HCEC 1CT (cell line): ENCODE measurements at regions not wholly inside any gene's neighbourhood (a gene's known extent, or its start where the extent isn't known, plus 50 kb on each side); places are given as distances from the start of the nearest gene placed in this dataset.

Experiments
- DNase-seq: peaks from one replicate; pipeline ENCODE4 v3.0.0-alpha.2; 2017

DNA sequence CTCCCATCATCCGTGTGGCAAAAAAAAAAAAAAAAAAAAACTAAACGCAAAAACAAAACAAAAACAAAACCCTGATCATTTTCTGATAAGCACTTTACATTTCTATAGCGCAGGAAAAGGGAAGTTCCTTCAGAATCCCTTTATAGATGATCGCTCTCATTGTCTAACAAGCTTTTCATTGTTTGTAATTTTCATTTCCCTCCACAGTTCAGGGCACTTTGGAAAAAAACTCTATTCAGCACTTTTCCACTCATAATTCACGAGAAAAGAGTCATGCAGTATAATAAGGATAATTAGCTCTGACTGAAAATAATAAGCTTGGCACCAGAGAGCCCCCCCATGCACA lies 89.4 kb upstream of the ATXN1 start:
- DNase-seq, result no peak

DNA sequence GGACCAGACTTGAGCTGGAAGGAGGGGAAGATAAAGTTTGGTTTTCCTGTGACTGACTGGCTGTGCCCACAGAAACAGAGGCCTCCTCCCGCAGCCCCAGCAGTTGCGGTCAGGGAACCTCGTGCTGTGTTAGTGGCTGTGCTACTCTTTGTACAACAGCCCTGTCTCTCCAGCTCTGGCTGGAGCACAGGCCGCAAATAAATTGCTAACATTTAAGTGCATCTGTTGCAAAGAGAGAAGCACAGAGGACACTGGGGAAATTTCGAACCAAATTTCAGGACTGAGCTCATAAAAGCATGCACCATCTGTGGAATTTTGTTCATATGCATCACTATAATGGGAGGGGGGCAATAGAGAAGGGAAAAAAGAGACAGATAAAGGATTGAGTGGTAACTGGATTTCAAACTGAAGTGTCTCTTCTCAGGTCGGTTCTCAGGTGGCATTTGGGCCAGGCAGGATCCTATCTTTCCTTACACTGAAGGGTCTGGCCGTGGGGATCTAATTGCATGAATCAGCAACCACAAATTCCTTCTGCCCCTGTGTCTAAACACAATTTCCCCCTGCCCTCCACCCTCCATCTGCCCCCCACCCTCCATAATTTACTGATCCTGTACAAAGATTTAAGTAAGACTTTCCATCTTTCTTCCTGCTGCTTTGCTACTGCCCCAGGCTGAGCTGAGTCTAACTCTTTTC lies 88.9 kb upstream of the ATXN1 start:
- DNase-seq, result no peak

- DNase-seq, result no peak
Measured at GRCh38 chr6:16849280-16849987, 88.2 kb upstream of the ATXN1 start.

- no peak for DNase-seq
Measured at GRCh38 chr6:16846399-16846778, 85.1 kb upstream of the ATXN1 start.

- no peak for DNase-seq
Measured at GRCh38 chr6:16844183-16844582, 82.9 kb upstream of the ATXN1 start.

- DNase-seq, result no peak
Measured at GRCh38 chr6:16842676-16843075, 81.4 kb upstream of the ATXN1 start.

DNA sequence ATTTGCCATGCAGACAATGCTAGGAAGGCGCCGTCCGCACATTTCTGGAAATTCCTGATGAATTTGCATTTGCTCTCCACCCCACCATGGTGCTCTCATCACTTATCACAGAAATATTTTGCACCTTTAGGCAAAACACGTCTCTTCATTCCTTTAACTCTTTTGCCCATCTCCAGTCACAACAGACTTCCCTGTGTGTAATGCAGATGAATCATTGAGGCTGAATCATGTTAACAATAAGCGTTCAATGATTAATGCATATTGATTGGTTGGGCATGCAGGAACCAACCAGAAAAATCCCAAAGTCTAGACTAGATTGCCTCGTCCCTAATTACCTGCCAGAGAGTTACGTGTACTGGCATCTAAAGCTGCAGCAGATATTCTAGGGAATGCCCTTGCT lies 80.0 kb upstream of the ATXN1 start:
- DNase-seq, result no peak

- no peak for DNase-seq
Measured at GRCh38 chr6:16840725-16841124, 79.5 kb upstream of the ATXN1 start.

DNA sequence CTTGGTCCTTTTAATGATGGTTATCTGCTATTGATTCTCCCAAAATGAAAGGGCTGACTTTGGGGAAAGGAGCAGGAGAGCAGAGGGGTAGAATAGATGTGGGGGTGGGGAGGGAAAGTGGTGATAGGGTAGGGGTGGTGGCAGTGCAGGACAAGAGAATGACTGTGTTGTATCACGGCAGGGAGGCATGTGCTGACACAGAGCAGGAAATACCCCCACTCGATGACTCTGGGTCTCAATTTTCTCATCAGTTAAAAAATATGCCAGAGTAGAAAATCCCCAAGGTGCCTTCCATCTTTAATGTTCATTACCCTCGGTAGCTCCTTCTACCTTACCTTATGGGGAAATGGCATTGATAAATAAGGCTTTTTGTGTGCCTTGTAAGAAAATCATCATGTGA lies 79.0 kb upstream of the ATXN1 start:
- DNase-seq, result no peak

DNA sequence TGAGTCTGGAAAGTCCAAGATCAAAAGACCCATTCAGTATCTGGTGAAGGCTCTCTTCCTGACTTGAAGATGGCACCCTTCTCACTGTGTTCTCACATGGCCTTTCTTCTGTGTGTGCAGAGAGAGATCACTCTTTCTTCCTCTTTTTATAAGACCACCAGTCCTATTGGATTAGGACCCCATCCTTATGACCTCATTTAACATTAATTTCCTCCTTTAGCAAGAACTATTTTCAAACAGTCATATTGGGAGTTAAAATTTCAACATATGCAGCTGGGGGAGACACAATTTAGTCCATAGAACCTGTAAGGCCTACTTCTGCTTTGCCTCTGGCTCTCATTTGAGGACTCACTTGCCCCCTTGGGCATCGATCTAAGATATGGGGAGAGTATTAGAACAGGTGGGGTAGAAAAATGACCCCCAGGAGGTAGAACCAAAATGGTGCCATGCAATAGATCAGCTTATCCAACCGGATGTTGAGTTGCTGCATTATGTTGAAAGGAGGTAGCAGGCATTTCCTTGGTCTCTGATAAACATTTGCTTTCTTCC lies 78.4 kb upstream of the ATXN1 start:
- no peak for DNase-seq

DNA sequence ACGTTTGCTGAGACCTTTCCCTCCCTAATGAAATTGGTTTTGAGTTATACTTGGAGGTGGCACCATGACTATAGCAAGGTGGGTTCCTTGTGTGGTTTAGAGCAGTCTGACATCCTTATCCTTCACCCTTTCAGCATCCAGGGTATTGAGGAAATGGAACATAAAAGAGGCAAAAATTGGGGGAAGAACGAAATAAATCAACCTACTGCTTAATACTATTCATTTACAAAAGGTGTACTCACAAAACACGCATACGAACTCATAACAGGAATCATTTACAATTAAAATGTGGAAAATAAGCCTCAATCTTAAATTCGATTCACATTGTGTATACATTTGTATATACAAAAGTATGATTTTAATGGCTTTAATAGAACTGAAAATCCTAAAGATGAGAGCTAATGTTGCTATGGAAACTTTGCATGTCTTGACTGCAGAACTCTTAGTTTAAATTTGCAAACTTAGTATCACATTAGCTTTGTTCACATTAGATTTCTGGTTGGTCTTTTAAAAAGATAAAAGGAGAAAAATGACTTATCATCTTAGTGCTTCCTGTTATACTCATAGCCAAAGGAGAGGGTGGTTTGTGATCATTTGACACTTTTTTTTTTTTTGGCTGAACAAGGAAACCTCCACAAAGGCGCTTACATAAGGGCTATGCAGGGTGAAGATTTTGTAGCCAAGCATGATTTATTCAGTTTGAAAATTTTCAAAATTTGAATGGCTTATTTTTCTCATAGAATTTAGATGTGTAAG lies 76.1 kb upstream of the ATXN1 start:
- DNase-seq, result no peak

GRCh38 chr6:16836144-16836981 lies 75.1 kb upstream of the ATXN1 start:
- DNase-seq, result no peak

DNA sequence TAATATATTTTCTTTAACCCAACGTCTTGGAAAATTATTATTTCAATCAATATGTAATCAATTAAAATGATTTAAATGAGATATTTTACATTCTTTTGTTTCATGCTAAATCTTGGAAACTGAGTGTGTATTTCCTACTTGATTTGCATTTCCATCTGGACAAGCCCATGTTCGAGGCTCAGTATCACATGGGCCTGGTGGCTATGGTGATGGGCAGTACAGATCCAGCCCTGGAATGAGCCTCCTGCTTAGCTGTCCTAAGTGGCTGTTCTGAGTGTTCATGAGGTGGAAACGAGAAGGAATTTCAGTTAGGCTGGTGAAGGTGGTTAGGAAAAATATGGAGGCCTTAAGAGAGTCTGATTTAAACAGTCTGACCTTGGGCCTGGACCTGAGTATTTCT lies 73.0 kb upstream of the ATXN1 start:
- no peak for DNase-seq

DNA sequence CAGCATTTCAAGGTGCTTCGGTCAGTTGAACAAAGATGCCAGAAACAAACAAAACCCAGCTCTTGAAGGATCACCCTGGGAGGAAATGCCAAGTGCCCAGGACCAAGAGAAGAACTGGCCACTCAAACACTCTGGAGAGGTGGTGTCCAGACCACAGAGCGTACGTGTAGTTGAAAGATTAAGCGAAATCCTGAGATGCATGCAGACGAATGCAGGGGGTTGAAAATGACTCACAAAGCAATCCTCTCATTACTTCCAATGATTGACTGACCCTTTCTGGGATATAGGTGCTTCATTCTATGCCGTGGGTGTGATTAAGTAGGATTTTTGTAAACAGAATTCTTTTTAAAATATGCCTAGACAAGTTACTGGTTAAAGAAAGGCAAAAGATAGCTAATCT lies 71.5 kb upstream of the ATXN1 start:
- DNase-seq, result no peak

DNA sequence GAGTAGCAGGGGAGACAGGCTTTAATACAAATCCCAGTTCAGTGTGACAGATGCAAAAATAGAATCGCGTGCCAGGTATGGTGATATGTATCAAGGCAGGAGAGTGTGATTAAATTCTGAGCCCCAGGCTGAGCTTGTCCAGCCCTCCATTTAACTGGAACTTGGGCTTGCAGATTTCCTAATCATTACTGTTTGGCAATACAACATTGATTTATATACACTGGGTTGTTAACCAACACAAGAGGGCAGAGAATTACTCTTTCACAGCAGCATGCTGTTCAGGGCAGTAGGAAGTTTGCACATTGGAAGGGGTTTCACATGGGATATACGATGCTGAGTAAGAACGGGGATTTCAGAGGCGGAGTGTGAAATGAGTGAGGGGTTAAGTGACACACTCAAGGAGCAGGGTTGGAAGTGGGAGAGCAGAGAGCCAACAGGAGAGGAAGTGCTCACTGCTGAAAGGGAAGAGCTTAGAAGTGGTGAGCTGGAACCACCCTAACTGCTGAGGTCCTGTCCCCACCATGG lies 70.8 kb upstream of the ATXN1 start:
- DNase-seq, result no peak

DNA sequence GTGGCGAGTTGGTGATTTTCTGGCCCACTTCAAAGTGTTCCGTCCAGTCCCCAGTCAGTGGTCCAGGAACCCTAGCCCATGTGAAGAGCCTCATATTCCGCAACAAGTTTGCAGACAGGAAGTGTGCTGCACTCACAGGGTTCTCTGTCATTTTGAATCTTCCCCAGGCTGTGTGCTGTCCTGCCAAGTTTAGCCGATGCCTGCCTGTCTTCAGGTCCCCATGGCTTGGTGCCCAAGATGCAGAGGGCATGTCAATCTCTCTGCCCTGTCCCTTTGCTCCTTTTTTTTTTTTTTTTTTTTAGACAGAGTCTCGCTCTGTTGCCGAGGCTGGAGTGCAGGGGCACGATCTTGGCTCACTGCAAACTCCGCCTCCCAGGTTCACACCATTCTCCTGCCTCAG lies 69.9 kb upstream of the ATXN1 start:
- DNase-seq, result no peak

- DNase-seq, result no peak
Measured at GRCh38 chr6:16828058-16828457, 66.8 kb upstream of the ATXN1 start.

- DNase-seq, result no peak
Measured at GRCh38 chr6:16827627-16828026, 66.4 kb upstream of the ATXN1 start.

DNA sequence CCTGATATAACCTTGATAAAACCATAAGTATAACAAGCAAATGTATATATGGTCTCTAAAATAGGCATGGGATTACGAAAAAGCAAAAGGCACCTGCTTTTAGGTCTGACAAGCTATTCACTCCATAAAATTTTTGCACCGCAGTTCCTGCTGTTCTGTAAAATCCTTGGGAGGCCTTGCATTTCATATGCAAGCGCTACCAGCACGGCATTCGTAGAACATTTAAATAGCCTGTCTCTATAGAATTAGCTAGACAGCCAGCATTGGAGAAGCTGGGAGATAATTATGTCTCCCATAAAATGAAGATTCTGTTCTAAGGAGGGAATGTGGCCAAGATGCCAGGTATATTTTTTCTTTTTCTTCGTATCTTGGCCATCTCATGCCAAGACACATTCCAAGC lies 64.5 kb upstream of the ATXN1 start:
- no peak for DNase-seq

DNA sequence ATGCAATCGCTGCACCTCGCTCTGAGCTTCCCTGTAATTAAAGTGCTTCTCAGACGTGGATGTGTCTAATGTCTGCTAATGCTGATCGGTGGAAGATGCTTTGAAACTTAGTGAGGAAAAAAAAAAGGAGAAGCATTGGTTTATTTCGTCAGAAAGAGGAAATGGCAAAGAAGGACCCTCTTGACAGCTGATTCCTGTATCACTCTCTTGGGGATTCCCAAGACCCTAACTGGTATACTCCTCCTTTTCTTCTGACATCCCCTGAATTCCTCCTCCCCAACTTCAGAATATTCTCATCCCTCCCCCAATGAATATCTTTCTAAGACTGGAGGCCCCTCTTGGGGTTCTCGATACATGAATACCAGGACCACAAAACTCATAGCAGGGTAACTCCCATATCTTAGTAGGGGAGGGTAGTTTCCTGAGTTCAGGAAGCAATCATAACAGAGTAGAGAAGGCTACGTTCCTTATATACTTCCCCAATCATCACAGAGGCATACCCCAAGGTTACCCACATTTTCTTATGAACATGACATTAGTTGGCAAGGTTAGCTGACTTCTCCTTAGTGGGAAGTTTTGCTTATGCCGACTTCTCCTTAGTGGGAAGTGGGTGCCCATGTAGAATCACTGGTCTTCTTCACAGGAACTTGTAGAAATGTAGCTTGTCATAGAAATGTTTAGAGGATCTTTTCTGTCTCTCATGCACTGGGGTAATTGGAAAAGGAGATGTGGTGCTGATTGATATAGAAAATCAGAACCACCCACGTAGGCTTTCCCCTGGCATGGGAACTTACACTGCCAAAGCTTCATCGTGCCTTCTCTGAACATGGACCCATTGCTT lies 63.8 kb upstream of the ATXN1 start:
- DNase-seq, result no peak

GRCh38 chr6:16823718-16824352 lies 62.6 kb upstream of the ATXN1 start:
- DNase-seq, result no peak
